DND-41 (cell line): ENCODE measurements at regions not wholly inside any gene's neighbourhood (a gene's known extent, or its start where the extent isn't known, plus 50 kb on each side); places are given as distances from the start of the nearest gene placed in this dataset.

Experiments
- EZH2 ChIP-seq: IDR thresholded peaks from 3 replicates; pipeline ENCODE4 v1.6.1; 2012; ENCODE audit warnings: borderline replicate concordance, low read depth, mild to moderate bottlenecking, moderate library complexity, low read length, inconsistent platforms; ENCODE audit not compliant: severe bottlenecking
- TF ChIP-seq, protein P1 (sequence below): IDR thresholded peaks from 2 replicates; pipeline ENCODE4 v1.5.1; 2012; ENCODE audit warnings: borderline replicate concordance, low read length, moderate library complexity, mild to moderate bottlenecking; ENCODE audit not compliant: poor library complexity, severe bottlenecking; ENCODE audit errors: extremely low read depth

DNA sequence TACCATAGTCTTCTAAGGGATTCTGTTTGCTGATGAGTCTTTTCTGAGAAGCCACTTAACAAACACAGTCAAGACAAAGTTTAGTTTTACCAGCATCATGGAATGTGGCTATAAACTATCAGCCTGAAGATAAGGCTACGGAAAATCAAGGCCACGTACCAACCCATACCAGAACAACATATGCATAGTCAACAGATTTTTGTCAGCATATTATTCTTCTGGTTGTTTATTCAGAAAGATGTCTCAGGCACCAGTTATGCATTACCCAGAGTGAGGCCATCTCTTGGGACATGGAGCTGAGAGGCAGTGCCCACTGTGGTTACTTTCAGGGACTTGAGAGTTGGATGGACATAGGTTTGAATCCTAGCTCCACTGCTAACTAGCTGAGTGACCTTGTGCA, 60.4 kb downstream of the SOX2 start:
- TF ChIP-seq EZH2 = no peak
- TF ChIP-seq, protein P1, sequence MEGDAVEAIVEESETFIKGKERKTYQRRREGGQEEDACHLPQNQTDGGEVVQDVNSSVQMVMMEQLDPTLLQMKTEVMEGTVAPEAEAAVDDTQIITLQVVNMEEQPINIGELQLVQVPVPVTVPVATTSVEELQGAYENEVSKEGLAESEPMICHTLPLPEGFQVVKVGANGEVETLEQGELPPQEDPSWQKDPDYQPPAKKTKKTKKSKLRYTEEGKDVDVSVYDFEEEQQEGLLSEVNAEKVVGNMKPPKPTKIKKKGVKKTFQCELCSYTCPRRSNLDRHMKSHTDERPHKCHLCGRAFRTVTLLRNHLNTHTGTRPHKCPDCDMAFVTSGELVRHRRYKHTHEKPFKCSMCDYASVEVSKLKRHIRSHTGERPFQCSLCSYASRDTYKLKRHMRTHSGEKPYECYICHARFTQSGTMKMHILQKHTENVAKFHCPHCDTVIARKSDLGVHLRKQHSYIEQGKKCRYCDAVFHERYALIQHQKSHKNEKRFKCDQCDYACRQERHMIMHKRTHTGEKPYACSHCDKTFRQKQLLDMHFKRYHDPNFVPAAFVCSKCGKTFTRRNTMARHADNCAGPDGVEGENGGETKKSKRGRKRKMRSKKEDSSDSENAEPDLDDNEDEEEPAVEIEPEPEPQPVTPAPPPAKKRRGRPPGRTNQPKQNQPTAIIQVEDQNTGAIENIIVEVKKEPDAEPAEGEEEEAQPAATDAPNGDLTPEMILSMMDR = no peak
